AG04450 (cell line): ENCODE measurements at regions not wholly inside any gene's neighbourhood (a gene's known extent, or its start where the extent isn't known, plus 50 kb on each side); places are given as distances from the start of the nearest gene placed in this dataset.

Experiments used
- CTCF ChIA-PET: fragments of 300-600, 350-600 bp; formaldehyde crosslinking; extraction: SDS; loops from one replicate; lab custom pipeline; 2022; ENCODE audit warnings: antibody characterized with exemption, inconsistent platforms; lab: Charles Lee
- POLR2A ChIA-PET: fragments of 350-600 bp; formaldehyde crosslinking; extraction: SDS; loops from one replicate; lab custom pipeline; 2021; ENCODE audit warnings: antibody characterized with exemption, inconsistent platforms; lab: Yijun Ruan, JAX
- DNase-seq: peaks from one replicate; pipeline ENCODE4 v3.0.0-alpha.2; 2011; ENCODE audit warnings: low read depth, low spot score
- H3K27ac ChIP-seq: one replicate; pipeline ENCODE4 v1.5.1; 2012; ENCODE audit warnings: low read depth, low read length, control low read depth
- H3K27me3 ChIP-seq: one replicate; pipeline ENCODE4 v1.6.0; 2012; ENCODE audit warnings: low read length; ENCODE audit not compliant: control insufficient read depth, insufficient read depth
- H3K4me3 ChIP-seq: 2 replicates; pipeline ENCODE4 v1.5.1; 2011; ENCODE audit warnings: mild to moderate bottlenecking, low read depth, low read length, control low read depth
- H3K9me3 ChIP-seq: 2 replicates; pipeline ENCODE4 v1.5.1; 2012; ENCODE audit warnings: low read length; ENCODE audit not compliant: control insufficient read depth, insufficient read depth
- TF ChIP-seq, protein P1 (sequence below): IDR thresholded peaks from 2 replicates; pipeline ENCODE4 v1.5.1; 2011; ENCODE audit warnings: low read depth, low read length, control low read depth, inconsistent platforms

DNA sequence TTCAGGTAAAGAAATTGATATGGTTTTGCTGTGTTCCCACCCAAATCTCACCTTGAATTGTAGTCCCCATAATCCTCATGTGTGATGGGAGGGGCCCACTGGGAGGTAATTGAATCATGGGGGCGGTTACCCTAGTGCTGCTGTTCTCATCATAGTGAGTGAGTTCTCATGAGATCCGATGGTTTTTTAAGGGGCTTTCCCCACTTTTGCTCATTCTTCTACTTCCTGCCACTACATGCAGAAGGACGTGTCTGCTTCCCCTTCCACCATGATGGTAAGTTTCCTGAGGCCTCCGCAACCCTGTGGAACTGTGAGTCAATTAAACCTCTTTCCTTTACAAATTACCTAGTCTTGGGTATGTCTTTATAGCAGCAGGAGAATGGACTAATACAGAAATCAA is 69.3 kb downstream of the MIS18A start:
- POLR2A ChIA-PET, result no interaction called here
- no peak for DNase-seq
- Histone ChIP-seq H3K4me3 (no peak overlapping the region), H3K9me3 (no peaks in the 10 kb centered on the region), H3K27ac (no peak overlapping the region), H3K27me3 (peaks cover 3% of the 10 kb centered on the region)
- CTCF ChIA-PET, result no interaction called here
- TF ChIP-seq, protein P1, sequence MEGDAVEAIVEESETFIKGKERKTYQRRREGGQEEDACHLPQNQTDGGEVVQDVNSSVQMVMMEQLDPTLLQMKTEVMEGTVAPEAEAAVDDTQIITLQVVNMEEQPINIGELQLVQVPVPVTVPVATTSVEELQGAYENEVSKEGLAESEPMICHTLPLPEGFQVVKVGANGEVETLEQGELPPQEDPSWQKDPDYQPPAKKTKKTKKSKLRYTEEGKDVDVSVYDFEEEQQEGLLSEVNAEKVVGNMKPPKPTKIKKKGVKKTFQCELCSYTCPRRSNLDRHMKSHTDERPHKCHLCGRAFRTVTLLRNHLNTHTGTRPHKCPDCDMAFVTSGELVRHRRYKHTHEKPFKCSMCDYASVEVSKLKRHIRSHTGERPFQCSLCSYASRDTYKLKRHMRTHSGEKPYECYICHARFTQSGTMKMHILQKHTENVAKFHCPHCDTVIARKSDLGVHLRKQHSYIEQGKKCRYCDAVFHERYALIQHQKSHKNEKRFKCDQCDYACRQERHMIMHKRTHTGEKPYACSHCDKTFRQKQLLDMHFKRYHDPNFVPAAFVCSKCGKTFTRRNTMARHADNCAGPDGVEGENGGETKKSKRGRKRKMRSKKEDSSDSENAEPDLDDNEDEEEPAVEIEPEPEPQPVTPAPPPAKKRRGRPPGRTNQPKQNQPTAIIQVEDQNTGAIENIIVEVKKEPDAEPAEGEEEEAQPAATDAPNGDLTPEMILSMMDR, result no peak

DNA sequence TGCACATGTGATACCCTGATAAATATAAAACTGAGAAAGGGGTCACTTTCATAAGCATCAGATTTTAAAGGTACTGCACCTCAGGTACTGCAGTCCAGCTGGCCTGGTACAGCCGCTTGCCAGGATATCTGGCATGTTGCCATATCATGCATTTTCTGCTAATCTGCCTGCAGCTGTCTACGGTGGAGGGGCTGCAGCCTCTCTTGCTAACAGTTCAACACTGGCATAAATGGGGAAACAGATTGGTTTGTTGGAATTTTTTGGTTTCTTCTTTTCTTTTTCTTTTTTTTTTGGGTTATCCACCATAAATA is 71.5 kb downstream of the MIS18A start:
- no peak overlapping the region for H3K27ac ChIP-seq
- H3K9me3 ChIP-seq, result no peaks in the 10 kb centered on the region
- peaks cover 3% of the 10 kb centered on the region for H3K27me3 ChIP-seq
- CTCF ChIA-PET, result no interaction called here
- no peak for DNase-seq
- POLR2A ChIA-PET, result no interaction called here
- no peak overlapping the region for H3K4me3 ChIP-seq
- TF ChIP-seq, protein P1, result no peak

DNA sequence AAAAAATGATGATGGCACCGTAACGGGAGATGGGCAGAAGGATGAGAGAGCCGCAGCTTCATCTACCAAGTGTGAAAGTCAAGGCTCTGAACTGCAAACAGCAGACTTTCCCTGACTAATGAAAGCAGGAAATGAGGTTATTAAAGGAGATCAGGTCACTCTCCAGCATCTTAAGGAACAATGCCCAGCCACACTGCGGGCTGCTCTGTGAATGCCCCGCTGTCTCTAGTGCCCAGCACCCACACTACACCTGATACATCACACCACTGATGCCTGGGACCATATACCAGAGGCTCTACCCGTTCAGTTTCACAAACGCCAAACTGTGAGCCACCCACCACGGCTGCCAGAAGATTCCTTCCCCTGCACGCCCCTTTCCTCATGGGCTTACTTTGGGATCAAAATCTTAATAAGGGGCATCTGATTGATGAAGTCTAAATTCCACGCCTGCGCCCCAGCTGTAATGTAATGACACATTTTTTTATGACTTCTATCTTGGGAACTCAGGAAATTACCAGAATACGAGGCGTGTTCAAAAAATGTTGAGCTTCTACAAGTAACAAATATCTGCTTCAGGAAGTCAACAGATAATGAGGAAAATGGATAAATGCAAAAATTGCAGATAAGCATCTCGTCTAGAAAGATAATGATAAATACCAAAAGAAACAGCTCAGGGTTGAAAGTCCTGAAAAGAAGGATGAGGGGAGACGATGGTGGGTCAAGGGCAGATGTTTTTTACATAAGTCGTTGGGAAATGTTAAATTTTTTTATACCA is 72.0 kb downstream of the MIS18A start:
- POLR2A ChIA-PET, result no interaction called here
- no peak overlapping the region for H3K4me3 ChIP-seq
- DNase-seq, result no peak
- no peak overlapping the region for H3K27ac ChIP-seq
- CTCF ChIA-PET, result no interaction called here
- TF ChIP-seq, protein P1, result no peak
- no peaks in the 10 kb centered on the region for H3K9me3 ChIP-seq
- H3K27me3 ChIP-seq, result peaks cover 3% of the 10 kb centered on the region

DNA sequence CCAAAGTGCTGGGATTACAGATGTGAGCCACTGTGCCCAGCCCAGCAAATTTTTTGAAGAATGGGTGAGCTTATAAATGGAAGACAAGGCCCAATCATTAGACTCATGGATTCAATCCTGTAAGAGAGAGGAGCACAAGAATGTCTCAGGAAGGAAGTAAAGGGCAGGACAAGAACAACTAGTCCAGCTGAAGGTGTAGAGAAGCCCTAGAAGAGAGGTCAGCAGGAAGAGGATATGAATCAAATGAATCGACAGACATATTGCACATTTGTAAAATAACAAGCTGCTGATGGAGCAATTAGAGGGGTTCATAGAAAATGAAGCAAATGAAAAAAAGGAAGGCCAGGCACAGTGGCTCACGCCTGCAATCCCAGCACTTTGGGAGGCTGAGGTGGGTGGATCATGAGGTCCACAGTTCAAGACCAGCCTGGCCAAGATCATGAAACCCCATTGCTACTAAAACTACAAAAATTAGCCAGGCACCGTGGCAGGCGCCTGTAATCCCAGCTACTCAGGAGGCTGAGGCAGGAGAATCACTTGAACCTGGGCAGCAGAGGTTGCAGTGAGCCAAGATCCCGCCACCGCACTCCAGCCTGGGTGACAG is 74.9 kb downstream of the MIS18A start:
- TF ChIP-seq, protein P1, result no peak
- peaks cover 3% of the 10 kb centered on the region for H3K27me3 ChIP-seq
- no peak overlapping the region for H3K4me3 ChIP-seq
- POLR2A ChIA-PET, result no interaction called here
- H3K27ac ChIP-seq, result no peak overlapping the region
- CTCF ChIA-PET, result no interaction called here
- H3K9me3 ChIP-seq, result no peaks in the 10 kb centered on the region
- DNase-seq, result no peak

DNA sequence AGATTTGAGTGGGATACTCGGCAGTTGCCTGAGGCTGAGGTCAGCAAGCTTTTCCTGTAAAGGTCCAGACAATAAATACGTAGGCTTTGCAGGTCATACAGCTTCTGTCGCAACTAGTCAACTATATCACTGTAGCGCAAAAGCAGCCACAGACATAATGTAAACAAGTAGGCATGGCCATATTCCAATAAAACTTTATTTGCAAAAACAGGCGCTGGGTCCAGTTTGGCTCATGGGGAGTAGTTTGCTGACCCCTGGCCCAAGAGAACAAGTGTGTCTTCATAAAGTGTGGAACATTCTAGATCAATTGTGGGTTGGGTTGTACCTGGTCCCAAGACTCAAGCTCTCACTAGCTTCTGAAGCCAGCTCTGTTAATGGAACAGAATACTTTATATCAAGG is 78.8 kb downstream of the MIS18A start:
- H3K27me3 ChIP-seq, result no peaks in the 10 kb centered on the region
- no peak for DNase-seq
- no peaks in the 10 kb centered on the region for H3K9me3 ChIP-seq
- H3K27ac ChIP-seq, result no peak overlapping the region
- ChIA-PET POLR2A (no interaction called here), CTCF (interaction anchor here (0.8 kb wide), 1 partner anchor 58 kb away, joined by 3 read pairs; no protein-coding TSS in a partner anchor)
- TF ChIP-seq, protein P1, result no peak
- H3K4me3 ChIP-seq, result no peak overlapping the region
